ENCODE measurements at regions not wholly inside any gene's neighbourhood (a gene's known extent, or its start where the extent isn't known, plus 50 kb on each side); places are given as distances from the start of the nearest gene placed in this dataset.

GRCh38 chr1:177775924-177776323 is 193.9 kb downstream of the SEC16B start:
- no peak for DNase-seq (ENCODE audit: low read depth)
- Histone ChIP-seq H3K36me3 (ENCODE audit: control insufficient read depth, insufficient read depth, low read length) (no peaks in the 10 kb centered on the region), H3K27me3 (ENCODE audit: control insufficient read depth, insufficient read depth, low read length) (no peaks in the 10 kb centered on the region), H3K4me3 (ENCODE audit: low read depth, low read length) (no peak overlapping the region)
- no peak for TF ChIP-seq CTCF (IDR thresholded peaks at IDR 0.05; ENCODE audit: insufficient read depth, low read depth, low read length)
- CTCF ChIA-PET: no interaction called here
- POLR2A ChIA-PET: no interaction called here

GRCh38 chr1:177772386-177772960 is 197.4 kb downstream of the SEC16B start:
- POLR2A ChIA-PET: no interaction called here
- no peak for DNase-seq (ENCODE audit: low read depth)
- H3K4me3 ChIP-seq (ENCODE audit: low read depth, low read length): no peak overlapping the region
- no peaks in the 10 kb centered on the region for H3K27me3 ChIP-seq (ENCODE audit: control insufficient read depth, insufficient read depth, low read length)
- CTCF ChIA-PET: no interaction called here
- no peaks in the 10 kb centered on the region for H3K36me3 ChIP-seq (ENCODE audit: control insufficient read depth, insufficient read depth, low read length)
- TF ChIP-seq CTCF (IDR thresholded peaks at IDR 0.05; ENCODE audit: insufficient read depth, low read depth, low read length): no peak

DNA sequence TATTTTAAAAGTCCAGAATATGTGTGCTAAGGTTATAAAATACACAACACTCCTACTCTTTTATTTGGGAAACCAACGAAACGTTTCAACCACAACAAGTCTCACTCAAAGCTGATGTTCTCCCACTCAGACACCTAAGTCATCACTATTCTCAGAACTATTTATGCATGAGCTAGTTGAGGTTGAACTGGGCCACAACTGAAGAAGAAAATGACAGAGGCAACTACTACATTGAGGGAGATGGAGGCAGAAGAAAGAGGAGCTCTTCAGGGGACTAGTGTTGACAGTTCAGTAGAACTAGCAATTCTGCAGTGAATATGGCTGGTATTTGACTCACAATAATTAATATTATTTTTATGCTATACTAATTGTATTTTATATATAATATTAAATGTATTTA is 198.2 kb downstream of the SEC16B start:
- CTCF ChIA-PET: no interaction called here
- TF ChIP-seq CTCF (IDR thresholded peaks at IDR 0.05; ENCODE audit: insufficient read depth, low read depth, low read length): no peak
- DNase-seq (ENCODE audit: low read depth): no peak
- H3K27me3 ChIP-seq (ENCODE audit: control insufficient read depth, insufficient read depth, low read length): no peaks in the 10 kb centered on the region
- H3K4me3 ChIP-seq (ENCODE audit: low read depth, low read length): no peak overlapping the region
- H3K36me3 ChIP-seq (ENCODE audit: control insufficient read depth, insufficient read depth, low read length): no peaks in the 10 kb centered on the region
- POLR2A ChIA-PET: no interaction called here

- ChIA-PET POLR2A (no interaction called here), CTCF (no interaction called here)
- Histone ChIP-seq H3K36me3 (ENCODE audit: control insufficient read depth, insufficient read depth, low read length) (no peaks in the 10 kb centered on the region), H3K4me3 (ENCODE audit: low read depth, low read length) (no peak overlapping the region), H3K27me3 (ENCODE audit: control insufficient read depth, insufficient read depth, low read length) (no peaks in the 10 kb centered on the region)
- no peak for DNase-seq (ENCODE audit: low read depth)
- TF ChIP-seq CTCF (IDR thresholded peaks at IDR 0.05; ENCODE audit: insufficient read depth, low read depth, low read length): no peak
Measured at GRCh38 chr1:177770096-177770495, 199.8 kb downstream of the SEC16B start.

- ChIA-PET POLR2A (no interaction called here), CTCF (no interaction called here)
Measured at GRCh38 chr1:177755851-177756560, 213.9 kb downstream of the SEC16B start.

More at GRCh38 chr1:177755851-177756560, 213.9 kb downstream of the SEC16B start:
- no peak overlapping the region for H3K4me3 ChIP-seq (ENCODE audit: low read depth, low read length)
- H3K36me3 ChIP-seq (ENCODE audit: control insufficient read depth, insufficient read depth, low read length): no peaks in the 10 kb centered on the region
- DNase-seq (ENCODE audit: low read depth): no peak
- no peak for TF ChIP-seq CTCF (IDR thresholded peaks at IDR 0.05; ENCODE audit: insufficient read depth, low read depth, low read length)
- H3K27me3 ChIP-seq (ENCODE audit: control insufficient read depth, insufficient read depth, low read length): no peaks in the 10 kb centered on the region
